Cerebellar nuclear complex (tissue), 1 donor: ENCODE measurements at regions not wholly inside any gene's neighbourhood (a gene's known extent, or its start where the extent isn't known, plus 50 kb on each side); places are given as distances from the start of the nearest gene placed in this dataset.
"Not testable (repeated sequence)": the region's sequence is repeated elsewhere in the genome, so short reads cannot be mapped to it uniquely, and the experiment has no call there.

Experiments
- DNase-seq, 2 experiments: peaks; one replicate each; lab custom pipeline; 2025; lab: John Stamatoyannopoulos, UW

GRCh38 chr11:127844876-127845275 lies 742.5 kb downstream of the ETS1 start:
- no peak for DNase-seq

DNA sequence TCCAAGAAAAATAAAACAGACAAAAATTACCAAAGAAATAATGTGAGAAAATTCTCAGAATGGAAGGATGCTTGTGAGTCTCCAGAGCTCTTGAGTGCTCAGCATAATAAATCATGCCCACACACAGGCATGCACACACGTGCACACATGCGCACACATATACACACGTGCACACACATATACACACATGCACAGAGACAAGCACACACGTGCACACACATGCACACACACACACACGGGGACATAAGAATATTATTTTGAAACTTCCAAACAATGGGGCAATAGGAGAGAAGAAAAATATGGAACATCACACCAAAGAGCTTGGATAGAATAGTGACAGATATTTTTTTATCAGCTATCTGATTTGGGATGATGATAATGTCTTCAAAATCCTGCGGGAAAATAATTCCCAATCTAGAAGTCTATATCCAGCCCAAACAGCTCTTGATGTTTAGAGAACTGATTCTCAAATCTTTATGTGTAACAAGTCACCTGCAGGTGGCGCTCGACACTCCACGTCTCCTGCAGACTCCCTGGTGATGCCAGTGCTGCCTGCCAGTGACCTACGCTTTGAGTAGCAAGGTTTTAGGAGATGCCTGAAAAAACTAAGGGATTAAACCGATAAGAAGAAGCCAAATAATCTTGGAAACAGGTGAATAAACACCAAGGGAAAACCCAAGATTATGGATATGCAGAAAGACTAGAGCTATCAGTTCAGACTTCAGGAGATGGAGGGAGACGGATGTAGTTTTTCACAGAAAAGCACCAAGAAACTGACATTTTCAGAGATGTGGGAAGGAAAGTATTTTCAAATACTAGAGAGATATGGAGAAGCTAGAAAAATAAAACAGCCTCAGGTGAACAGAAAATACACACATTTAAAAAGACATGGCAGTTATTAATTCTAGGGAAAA lies 743.6 kb downstream of the ETS1 start:
- DNase-seq: no peak

- no peak for DNase-seq
Observed at GRCh38 chr11:127825183-127825582, 762.2 kb downstream of the ETS1 start.

DNA sequence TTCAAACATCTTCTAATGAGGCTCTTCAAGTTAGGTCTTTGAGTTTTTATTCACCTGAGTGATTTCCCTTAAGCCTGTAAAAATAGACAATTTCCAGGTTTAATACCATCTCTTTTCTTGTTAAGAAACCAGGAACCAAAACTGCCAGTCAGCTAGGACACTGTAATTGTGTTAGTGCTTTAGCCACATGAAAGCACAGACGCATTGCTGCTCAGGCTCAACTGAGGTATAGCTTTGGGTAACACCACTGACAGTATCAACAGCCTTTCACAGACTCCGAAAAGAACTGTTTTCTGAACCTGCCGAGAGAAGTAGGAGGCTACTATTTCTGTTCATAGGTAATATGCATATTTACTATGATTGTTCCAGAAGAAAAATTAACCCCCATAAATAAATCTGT lies 768.7 kb downstream of the ETS1 start:
- no peak for DNase-seq

DNA sequence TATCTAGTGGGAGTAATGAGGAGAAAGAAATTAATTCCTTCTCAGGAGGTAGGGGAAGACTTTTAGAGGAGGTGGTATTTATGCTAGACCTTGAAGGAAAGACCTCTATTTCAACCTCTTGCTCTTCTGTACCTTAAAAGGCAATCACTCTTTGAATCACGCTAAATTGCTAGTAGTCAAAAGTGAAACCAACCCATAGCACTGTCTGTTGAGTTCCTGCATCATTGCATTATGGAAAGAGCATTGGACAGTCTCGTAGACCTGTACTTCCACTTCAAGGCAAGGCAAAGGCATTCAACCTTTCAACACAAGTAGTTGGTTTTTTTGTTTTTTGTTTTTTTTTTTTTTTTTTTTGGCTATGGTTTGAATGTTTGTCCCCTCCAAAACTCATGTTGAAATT lies 770.4 kb downstream of the ETS1 start:
- DNase-seq: no peak

DNA sequence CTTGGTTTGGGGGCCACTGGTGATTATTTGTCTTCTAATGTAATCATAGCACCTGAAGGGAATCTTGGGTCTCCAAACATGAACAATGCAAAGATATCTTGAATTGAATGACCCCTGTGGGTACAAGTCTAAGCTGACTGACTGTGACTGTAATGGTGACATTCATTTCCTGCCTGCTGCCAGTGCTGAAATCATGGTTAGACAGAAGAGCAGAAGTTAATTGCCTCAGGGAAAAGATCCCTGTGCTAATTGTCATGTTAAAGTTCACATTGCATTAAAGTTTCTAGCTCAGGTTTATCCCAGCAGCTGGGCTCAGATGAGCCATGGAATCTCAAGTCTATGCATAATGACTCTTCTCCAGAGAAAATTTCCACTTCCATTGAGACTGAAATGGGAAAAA lies 772.0 kb downstream of the ETS1 start:
- DNase-seq: no peak

DNA sequence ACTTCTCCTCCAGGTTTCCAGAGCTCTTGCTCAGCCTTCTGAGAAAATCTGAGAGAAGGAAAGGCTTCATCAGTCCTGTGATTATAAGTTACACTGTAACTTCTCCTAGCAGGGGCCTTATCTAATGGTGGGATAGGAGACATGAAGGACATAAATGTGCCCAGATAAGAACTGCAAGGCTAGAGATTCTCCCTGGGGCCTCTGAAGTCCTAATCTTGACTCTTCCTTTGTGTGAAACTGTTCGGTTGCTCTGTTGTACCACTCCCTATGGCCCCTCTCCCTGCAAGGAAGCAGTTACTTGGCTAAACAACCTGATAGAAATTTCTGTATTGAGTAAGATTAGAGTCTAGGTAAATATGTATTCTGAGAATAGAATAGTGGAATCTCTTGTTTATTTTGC lies 780.9 kb downstream of the ETS1 start:
- no peak for DNase-seq

DNA sequence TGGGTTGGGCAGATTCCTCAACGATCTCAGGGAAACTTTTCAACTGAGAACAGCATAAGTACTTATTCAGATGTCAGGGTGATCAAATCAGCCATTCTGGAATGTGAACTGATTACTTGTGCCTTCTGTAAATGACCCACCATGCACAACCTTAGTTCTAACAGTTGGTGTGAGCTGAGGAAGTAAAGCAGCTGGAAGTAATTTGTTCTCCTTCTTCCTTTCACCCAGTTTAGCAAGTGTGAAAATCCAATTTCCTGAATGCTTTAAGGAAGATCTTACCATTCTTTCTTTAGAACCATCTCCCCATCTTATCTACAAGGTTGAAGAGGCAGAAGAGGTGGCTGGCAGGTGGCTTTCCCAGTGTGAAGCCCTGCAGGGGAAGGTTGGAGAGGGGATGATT lies 781.6 kb downstream of the ETS1 start:
- no peak for DNase-seq

GRCh38 chr11:127804747-127805400 lies 782.5 kb downstream of the ETS1 start:
- DNase-seq: no peak

DNA sequence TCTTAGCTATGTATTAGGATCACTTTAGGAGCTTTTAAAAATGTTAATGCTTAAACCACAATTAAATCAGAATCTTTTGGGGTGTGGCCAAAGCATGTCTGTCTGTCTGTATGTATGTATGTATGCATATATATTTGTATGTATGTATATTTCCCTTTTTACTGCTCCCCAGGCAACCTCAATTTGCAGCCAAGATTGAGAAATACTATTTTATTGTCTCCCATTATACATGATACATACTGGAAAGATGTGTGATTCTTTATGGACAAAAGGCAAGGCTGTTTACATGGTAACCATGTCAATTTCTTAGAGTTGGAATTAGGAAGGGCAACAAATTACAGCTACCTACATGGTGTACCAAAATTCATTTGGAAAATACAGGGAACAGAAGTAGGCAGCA lies 783.6 kb downstream of the ETS1 start:
- DNase-seq: no peak

GRCh38 chr11:127800989-127801688 lies 786.2 kb downstream of the ETS1 start:
- DNase-seq: no peak

GRCh38 chr11:127795326-127795725 lies 792.0 kb downstream of the ETS1 start:
- no peak for DNase-seq

GRCh38 chr11:127791844-127792243 lies 791.3 kb upstream of the KIRREL3 start:
- no peak for DNase-seq

GRCh38 chr11:127790592-127790991 lies 790.0 kb upstream of the KIRREL3 start:
- no peak for DNase-seq

GRCh38 chr11:127789927-127790326 lies 789.4 kb upstream of the KIRREL3 start:
- DNase-seq: no peak

GRCh38 chr11:127772938-127773337 lies 772.4 kb upstream of the KIRREL3 start:
- DNase-seq: not testable (repeated sequence)

DNA sequence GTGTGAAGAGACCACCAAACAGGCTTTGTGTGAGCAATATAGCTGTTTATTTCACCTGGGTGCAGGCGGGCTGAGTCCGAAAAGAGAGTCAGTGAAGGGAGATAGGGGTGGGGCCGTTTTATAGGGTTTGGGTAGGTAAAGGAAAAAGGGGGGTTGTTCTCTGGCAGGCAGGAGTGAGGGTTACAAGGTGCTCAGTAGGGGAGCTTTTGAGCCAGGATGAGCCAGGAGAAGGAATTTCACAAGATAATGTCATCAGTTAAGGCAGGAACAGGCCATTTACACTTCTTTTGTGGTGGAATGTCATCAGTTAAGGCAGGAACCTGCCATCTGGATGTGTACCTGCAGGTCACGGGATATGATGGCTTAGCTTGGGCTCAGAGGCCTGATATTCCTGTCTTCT lies 768.4 kb upstream of the KIRREL3 start:
- DNase-seq: not testable (repeated sequence)

DNA sequence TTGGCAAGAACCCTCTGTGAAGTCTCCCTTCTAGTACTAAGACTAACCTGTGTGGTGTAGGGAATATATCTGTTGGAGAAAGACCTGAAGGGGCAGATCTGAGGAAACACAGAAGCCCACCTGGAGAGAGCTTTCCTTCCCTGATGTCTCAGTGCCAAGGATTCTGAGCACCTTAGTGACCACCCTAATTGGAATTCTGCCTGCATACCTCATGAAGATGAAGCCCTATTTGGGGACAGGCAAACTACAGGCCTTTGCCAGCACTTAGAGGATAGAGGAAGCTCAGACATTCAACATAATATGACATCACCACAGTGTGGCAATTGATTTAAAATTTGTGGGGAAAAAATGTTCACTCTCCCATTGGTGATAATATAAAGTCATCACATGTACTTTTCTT lies 766.2 kb upstream of the KIRREL3 start:
- DNase-seq: no peak

- DNase-seq: no peak
Observed at GRCh38 chr11:127738771-127739286, 738.3 kb upstream of the KIRREL3 start.

DNA sequence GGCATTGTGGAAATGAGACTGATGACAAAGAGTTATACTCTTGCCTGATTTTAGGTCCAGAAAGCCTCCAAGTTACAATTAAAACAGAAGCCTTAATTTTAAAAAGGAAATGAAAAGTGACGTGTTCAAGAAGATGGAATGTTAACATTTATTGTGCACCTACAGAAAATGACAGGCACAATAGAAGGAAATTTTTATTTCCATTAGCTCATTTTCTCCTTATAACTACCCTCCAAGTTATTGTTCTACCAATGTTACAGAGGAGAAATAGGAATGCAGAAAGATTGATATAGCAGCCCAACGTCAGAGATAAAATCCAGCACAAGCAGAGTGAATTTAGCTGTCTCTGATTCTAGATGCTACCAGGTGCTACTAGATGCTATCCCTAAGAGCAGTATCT lies 736.9 kb upstream of the KIRREL3 start:
- DNase-seq: no peak

GRCh38 chr11:127733552-127733951 lies 733.0 kb upstream of the KIRREL3 start:
- DNase-seq: no peak

- DNase-seq: no peak
Observed at GRCh38 chr11:127726367-127726766, 725.8 kb upstream of the KIRREL3 start.

DNA sequence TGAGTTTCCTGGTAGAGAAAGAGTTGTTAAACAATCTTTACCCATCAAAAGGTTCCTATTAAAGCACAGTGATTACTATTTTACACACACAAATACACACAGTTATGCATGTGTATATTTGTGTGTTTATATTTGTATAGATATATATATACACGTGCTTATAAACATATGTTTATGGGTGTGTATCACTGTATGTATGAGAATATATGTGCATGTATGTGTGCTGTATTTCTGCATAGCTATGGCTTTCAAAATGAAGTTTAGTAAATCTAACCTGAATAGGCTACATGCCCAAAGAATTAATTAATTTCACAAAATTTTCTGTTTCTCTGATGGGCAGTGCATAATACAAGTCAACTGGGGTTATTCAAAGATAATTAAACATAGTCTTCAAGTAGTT lies 723.1 kb upstream of the KIRREL3 start:
- no peak for DNase-seq
